ENCODE measurements at regions not wholly inside any gene's neighbourhood (a gene's known extent, or its start where the extent isn't known, plus 50 kb on each side); places are given as distances from the start of the nearest gene placed in this dataset.

GRCh38 chr5:120297616-120298015 lies 166.5 kb upstream of the PRR16 start (continued):
- TF ChIP-seq ZNF292 (CRISPR knock-in tag; IDR thresholded peaks at IDR 0.05; ENCODE audit: borderline replicate concordance, low read depth) (no peak), ZNF260 (CRISPR knock-in tag; IDR thresholded peaks at IDR 0.05; ENCODE audit: borderline replicate concordance, low read depth) (no peak)

- no peak overlapping the region for H3K4me2 ChIP-seq (ENCODE audit: low read depth, low read length)
- FAIRE-seq (no peak), DNase-seq (ENCODE audit: low spot score) (no peak), ATAC-seq (no peak)
- H3K27ac ChIP-seq (ENCODE audit: extremely low read length, insufficient read depth, low read length): no peak overlapping the region
- no peak overlapping the region for H2AFZ ChIP-seq (ENCODE audit: low read length)
- H4K20me1 ChIP-seq (ENCODE audit: insufficient read depth, low read length): no peaks in the 10 kb centered on the region
- CTCF ChIA-PET (ENCODE audit: low intra/inter-chr PET ratio, low total read pairs): no interaction called here
- TF ChIP-seq ETS1 (CRISPR knock-in tag; IDR thresholded peaks at IDR 0.05) (no peak), ZNF33A (CRISPR knock-in tag; IDR thresholded peaks at IDR 0.05; ENCODE audit: borderline replicate concordance) (no peak), CENPBD1 (CRISPR knock-in tag; IDR thresholded peaks at IDR 0.05; ENCODE audit: borderline replicate concordance, low read depth) (no peak), CEBPZ (IDR thresholded peaks at IDR 0.05; ENCODE audit: low read length) (no peak), ZBTB4 (CRISPR knock-in tag; IDR thresholded peaks at IDR 0.05; ENCODE audit: borderline replicate concordance) (no peak), NFKBIZ (CRISPR knock-in tag; IDR thresholded peaks at IDR 0.05) (no peak), TFDP1 (CRISPR knock-in tag; IDR thresholded peaks at IDR 0.05; ENCODE audit: borderline replicate concordance) (no peak)
- in situ Hi-C loops (cut with HindIII; ENCODE audit: extremely low pct_ligation_motif_present, low pct_unique_long_range_greater_than_20kb): no loop called here
- no peak overlapping the region for H3K9ac ChIP-seq (ENCODE audit: insufficient read depth, low read depth, low read length)
- 3% methylated on average over 1 of the region's 1 CpG for WGBS (ENCODE audit: low lambda C conversion rate)
- H3K36me3 ChIP-seq (replicated peaks in 1 of 2; ENCODE audit: control insufficient read depth in 1 of 2, insufficient read depth in 2 of 2, low read length in 2 of 2): no peaks in the 10 kb centered on the region
- H3K9me3 ChIP-seq (ENCODE audit: low read length): no peaks in the 10 kb centered on the region
- intact Hi-C loops (cut with micrococcal nuclease; ENCODE audit: unreplicated experiment): no loop called here
- H3K4me1 ChIP-seq (ENCODE audit: insufficient read depth, low read length): no peaks in the 10 kb centered on the region
- no TSS peak for BruUV-seq (replicated peaks)
- POLR2A ChIA-PET: no interaction called here
- no peaks in the 10 kb centered on the region for H3K79me2 ChIP-seq (ENCODE audit: insufficient read depth, low read length)
- no peaks in the 10 kb centered on the region for H3K27me3 ChIP-seq (ENCODE audit: control insufficient read depth in 1 of 2, insufficient read depth in 2 of 2, low read length in 2 of 2)
- no peak overlapping the region for H3K4me3 ChIP-seq (replicated peaks in 1 of 3; ENCODE audit: insufficient read depth in 1 of 3, low read depth in 2 of 3, low read length in 3 of 3)
These were observed 165.1 kb upstream of the PRR16 start for GRCh38 chr5:120298981-120299380.

Measured in HepG2 (cell line).